HFFc6 (cell line): ENCODE measurements at regions not wholly inside any gene's neighbourhood (a gene's known extent, or its start where the extent isn't known, plus 50 kb on each side); places are given as distances from the start of the nearest gene placed in this dataset.

Experiments used
- DNase-seq: peaks from one replicate; pipeline ENCODE4 v3.0.0-alpha.2; 2018
- H3K27ac Mint-ChIP-seq: 2 replicates; pipeline ENCODE4 v1.8.0; 2020; ENCODE audit warnings: mild to moderate bottlenecking, mixed read lengths
- H3K27me3 Mint-ChIP-seq: 2 replicates; pipeline ENCODE4 v1.8.0; 2021; ENCODE audit warnings: mild to moderate bottlenecking, moderate library complexity, mixed read lengths; ENCODE audit not compliant: insufficient read depth
- H3K36me3 Mint-ChIP-seq: 2 replicates; pipeline ENCODE4 v1.8.0; 2021; ENCODE audit warnings: low read depth, mixed read lengths
- H3K4me1 Mint-ChIP-seq: 2 replicates; pipeline ENCODE4 v1.8.0; 2020; ENCODE audit warnings: low read depth, mixed read lengths
- H3K4me3 Mint-ChIP-seq: 2 replicates; pipeline ENCODE4 v1.8.0; 2020; ENCODE audit warnings: mild to moderate bottlenecking, moderate library complexity, mixed read lengths
- H3K9me3 Mint-ChIP-seq: 2 replicates; pipeline ENCODE4 v1.8.0; 2020; ENCODE audit warnings: mild to moderate bottlenecking, mixed read lengths
- TF ChIP-seq, protein P1 (sequence below): fragments of 200-600 bp; sonication (generic); IDR thresholded peaks from 2 replicates; pipeline ENCODE4 v1.5.0; 2021; ENCODE audit warnings: antibody characterized with exemption, mild to moderate bottlenecking

- no peaks in the 10 kb centered on the region for H3K36me3 Mint-ChIP-seq
- no peak overlapping the region for H3K4me3 Mint-ChIP-seq
- no peak for DNase-seq
- H3K27ac Mint-ChIP-seq, result no peak overlapping the region
- H3K9me3 Mint-ChIP-seq, result peaks cover 5% of the 10 kb centered on the region
- TF ChIP-seq, protein P1, sequence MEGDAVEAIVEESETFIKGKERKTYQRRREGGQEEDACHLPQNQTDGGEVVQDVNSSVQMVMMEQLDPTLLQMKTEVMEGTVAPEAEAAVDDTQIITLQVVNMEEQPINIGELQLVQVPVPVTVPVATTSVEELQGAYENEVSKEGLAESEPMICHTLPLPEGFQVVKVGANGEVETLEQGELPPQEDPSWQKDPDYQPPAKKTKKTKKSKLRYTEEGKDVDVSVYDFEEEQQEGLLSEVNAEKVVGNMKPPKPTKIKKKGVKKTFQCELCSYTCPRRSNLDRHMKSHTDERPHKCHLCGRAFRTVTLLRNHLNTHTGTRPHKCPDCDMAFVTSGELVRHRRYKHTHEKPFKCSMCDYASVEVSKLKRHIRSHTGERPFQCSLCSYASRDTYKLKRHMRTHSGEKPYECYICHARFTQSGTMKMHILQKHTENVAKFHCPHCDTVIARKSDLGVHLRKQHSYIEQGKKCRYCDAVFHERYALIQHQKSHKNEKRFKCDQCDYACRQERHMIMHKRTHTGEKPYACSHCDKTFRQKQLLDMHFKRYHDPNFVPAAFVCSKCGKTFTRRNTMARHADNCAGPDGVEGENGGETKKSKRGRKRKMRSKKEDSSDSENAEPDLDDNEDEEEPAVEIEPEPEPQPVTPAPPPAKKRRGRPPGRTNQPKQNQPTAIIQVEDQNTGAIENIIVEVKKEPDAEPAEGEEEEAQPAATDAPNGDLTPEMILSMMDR, result no peak
- no peaks in the 10 kb centered on the region for H3K4me1 Mint-ChIP-seq
- no peaks in the 10 kb centered on the region; the same call in 1 of the 2 replicates for H3K27me3 Mint-ChIP-seq
Observed at GRCh38 chr14:80127466-80127865, 83.8 kb downstream of the DIO2 start.

DNA sequence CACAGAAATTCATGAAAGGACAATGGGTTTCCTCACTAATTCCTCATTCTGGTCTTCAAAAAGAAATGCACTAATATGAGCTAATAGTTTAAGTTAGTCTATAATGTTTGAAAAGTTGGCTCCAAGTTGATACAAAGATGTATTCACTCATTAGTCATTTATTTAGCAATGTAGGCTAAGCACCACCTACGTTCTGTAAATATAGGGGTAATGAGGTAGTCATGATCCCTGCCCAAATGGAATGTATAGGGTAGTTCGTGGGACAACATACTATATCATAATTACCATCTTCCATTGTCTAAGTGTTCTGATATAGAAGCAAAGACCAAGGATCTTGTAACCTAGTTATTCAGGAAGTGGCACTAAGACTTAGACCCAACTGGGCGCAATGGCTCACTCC lies 86.5 kb downstream of the DIO2 start:
- no peak overlapping the region for H3K27ac Mint-ChIP-seq

GRCh38 chr14:80117876-80118275 lies 93.4 kb downstream of the DIO2 start:
- Mint-ChIP-seq H3K27me3 (peaks cover 2% of the 10 kb centered on the region; the same call in 1 of the 2 replicates), H3K4me1 (no peaks in the 10 kb centered on the region), H3K27ac (no peak overlapping the region), H3K36me3 (no peaks in the 10 kb centered on the region), H3K4me3 (no peak overlapping the region), H3K9me3 (peaks cover 8% of the 10 kb centered on the region)
- TF ChIP-seq, protein P1, result no peak
- DNase-seq, result no peak

More for the DNA sequence above, 86.5 kb downstream of the DIO2 start:
- Mint-ChIP-seq H3K36me3 (no peaks in the 10 kb centered on the region), H3K27me3 (no peaks in the 10 kb centered on the region; the same call in 1 of the 2 replicates), H3K4me3 (no peak overlapping the region), H3K9me3 (peaks cover 12% of the 10 kb centered on the region), H3K4me1 (no peaks in the 10 kb centered on the region)
- TF ChIP-seq, protein P1, result no peak
- no peak for DNase-seq

- no peaks in the 10 kb centered on the region for H3K4me1 Mint-ChIP-seq
- TF ChIP-seq, protein P1, result no peak
- no peak overlapping the region for H3K4me3 Mint-ChIP-seq
- no peaks in the 10 kb centered on the region for H3K36me3 Mint-ChIP-seq
- no peak overlapping the region for H3K27ac Mint-ChIP-seq
- DNase-seq, result no peak
- H3K9me3 Mint-ChIP-seq, result no peaks in the 10 kb centered on the region; the same call in 1 of the 2 replicates
- peaks cover 2% of the 10 kb centered on the region; the same call in 1 of the 2 replicates for H3K27me3 Mint-ChIP-seq
Observed at GRCh38 chr14:80116157-80116556, 95.1 kb downstream of the DIO2 start.

GRCh38 chr14:80110721-80111120 lies 100.6 kb downstream of the DIO2 start:
- no peak overlapping the region for H3K4me3 Mint-ChIP-seq
- H3K27me3 Mint-ChIP-seq, result peaks cover 3% of the 10 kb centered on the region
- H3K36me3 Mint-ChIP-seq, result no peaks in the 10 kb centered on the region
- TF ChIP-seq, protein P1, result no peak
- H3K27ac Mint-ChIP-seq, result no peak overlapping the region
- H3K4me1 Mint-ChIP-seq, result no peaks in the 10 kb centered on the region
- H3K9me3 Mint-ChIP-seq, result no peaks in the 10 kb centered on the region; the same call in 1 of the 2 replicates
- DNase-seq, result no peak

GRCh38 chr14:80109055-80109454 lies 102.2 kb downstream of the DIO2 start:
- H3K4me3 Mint-ChIP-seq, result no peak overlapping the region
- H3K9me3 Mint-ChIP-seq, result no peaks in the 10 kb centered on the region; the same call in 1 of the 2 replicates
- TF ChIP-seq, protein P1, result no peak
- no peaks in the 10 kb centered on the region for H3K36me3 Mint-ChIP-seq
- H3K27ac Mint-ChIP-seq, result no peak overlapping the region
- no peak for DNase-seq
- peaks cover 3% of the 10 kb centered on the region for H3K27me3 Mint-ChIP-seq
- H3K4me1 Mint-ChIP-seq, result no peaks in the 10 kb centered on the region
